Endodermal cell (in vitro differentiated cells): ENCODE measurements at regions not wholly inside any gene's neighbourhood (a gene's known extent, or its start where the extent isn't known, plus 50 kb on each side); places are given as distances from the start of the nearest gene placed in this dataset.

ENCODE experiments used
- DNase-seq: peaks from one replicate; pipeline ENCODE4 v3.0.0-alpha.2; 2017
- H3K27ac ChIP-seq: 2 replicates; pipeline ENCODE4 v1.5.1; 2013; ENCODE audit warnings: mild to moderate bottlenecking, low read depth, low read length, moderate library complexity
- H3K27me3 ChIP-seq: 2 replicates; pipeline ENCODE4 v1.6.1; 2013; ENCODE audit warnings: mild to moderate bottlenecking, low read length, moderate library complexity; ENCODE audit not compliant: insufficient read depth, control insufficient read depth, poor library complexity, severe bottlenecking
- H3K36me3 ChIP-seq: 2 replicates; pipeline ENCODE4 v1.7.0; 2013; ENCODE audit warnings: mild to moderate bottlenecking, low read length, moderate library complexity; ENCODE audit not compliant: control insufficient read depth, insufficient read depth
- H3K4me1 ChIP-seq: one replicate; pipeline ENCODE4 v1.7.0; 2013; ENCODE audit warnings: low read length; ENCODE audit not compliant: control insufficient read depth, insufficient read depth
- H3K4me3 ChIP-seq: 2 replicates; pipeline ENCODE4 v1.5.1; 2013; ENCODE audit warnings: mild to moderate bottlenecking, low read length, moderate library complexity
- H3K9ac ChIP-seq: 2 replicates; pipeline ENCODE4 v1.6.1; 2013; ENCODE audit warnings: mild to moderate bottlenecking, low read length, moderate library complexity; ENCODE audit not compliant: poor library complexity, severe bottlenecking; ENCODE audit errors: extremely low read depth
- H3K9me3 ChIP-seq: 2 replicates; pipeline ENCODE4 v1.6.1; 2013; ENCODE audit warnings: mild to moderate bottlenecking, low read length, moderate library complexity; ENCODE audit not compliant: control insufficient read depth
- H3K27ac Mint-ChIP-seq: 2 replicates; pipeline ENCODE4 v1.8.0; 2020; ENCODE audit warnings: mixed read lengths
- H3K27me3 Mint-ChIP-seq: 2 replicates; pipeline ENCODE4 v1.8.0; 2021; ENCODE audit warnings: mild to moderate bottlenecking, mixed read lengths; ENCODE audit not compliant: insufficient read depth
- H3K36me3 Mint-ChIP-seq: 2 replicates; pipeline ENCODE4 v1.8.0; 2020; ENCODE audit warnings: low read depth, mixed read lengths
- H3K4me1 Mint-ChIP-seq: 2 replicates; pipeline ENCODE4 v1.8.0; 2020; ENCODE audit warnings: mixed read lengths
- H3K4me3 Mint-ChIP-seq: 2 replicates; pipeline ENCODE4 v1.8.0; 2020; ENCODE audit warnings: mild to moderate bottlenecking, moderate library complexity, mixed read lengths
- H3K9me3 Mint-ChIP-seq: 2 replicates; pipeline ENCODE4 v1.8.0; 2020; ENCODE audit warnings: mild to moderate bottlenecking, mixed read lengths
- CTCF ChIP-seq: fragments of 200-600 bp; sonication (generic); conservative IDR thresholded peaks from 2 replicates; pipeline ENCODE4 v1.5.0; 2021; ENCODE audit warnings: antibody characterized with exemption, mild to moderate bottlenecking
- WGBS, 2 experiments: methylation state at CpG; one replicate each; pipeline versions ENCODE4 v1.1.5 to v1.1.7; 2013; ENCODE audit warnings: missing lambda C conversion rate in 2 of 2, mixed read lengths in 1 of 2; ENCODE audit not compliant: insufficient coverage in 1 of 2, insufficient read length in 1 of 2; 5-methylcytosine and 5-hydroxymethylcytosine counted together

DNA sequence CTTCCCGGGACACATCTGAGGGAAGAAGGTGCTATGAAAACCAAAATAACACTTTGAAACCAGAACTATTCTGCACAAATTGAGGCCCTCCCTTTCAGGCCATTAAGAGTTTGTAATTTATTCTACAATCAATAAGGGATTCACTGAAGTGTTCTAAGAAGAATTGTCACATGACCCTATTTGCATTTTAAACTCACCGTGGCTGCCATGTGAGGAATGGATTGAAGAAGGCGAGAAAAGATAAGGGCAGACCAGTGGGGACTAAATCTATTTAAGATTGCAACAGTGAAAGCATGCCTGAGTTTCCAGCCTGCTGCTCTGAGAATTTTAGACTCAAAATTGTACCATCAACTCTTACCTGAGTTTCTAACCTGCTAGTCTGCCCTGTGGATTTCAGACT, 408.8 kb upstream of the SALL1 start:
- Histone ChIP-seq H3K4me1 (peaks cover 14% of the 10 kb centered on the region), H3K9me3 (peaks cover 6% of the 10 kb centered on the region), H3K4me3 (no peak overlapping the region), H3K27ac (no peak overlapping the region), H3K27me3 (no peaks in the 10 kb centered on the region), H3K9ac (no peak overlapping the region), H3K36me3 (no peaks in the 10 kb centered on the region)
- Mint-ChIP-seq H3K9me3 (no peaks in the 10 kb centered on the region), H3K27ac (no peak overlapping the region), H3K4me3 (no peak overlapping the region), H3K36me3 (no peaks in the 10 kb centered on the region), H3K27me3 (peaks cover 4% of the 10 kb centered on the region), H3K4me1 (peaks cover 27% of the 10 kb centered on the region)
- no peak for TF ChIP-seq CTCF
- 77% methylated on average over 3 of the region's 3 CpGs; no CpG with 5 or more reads in 1 of the 2 experiments for WGBS, 2 experiments
- no peak for DNase-seq

- H3K27ac Mint-ChIP-seq, result no peak overlapping the region
- H3K36me3 Mint-ChIP-seq, result no peaks in the 10 kb centered on the region
- DNase-seq, result no peak
- Histone ChIP-seq H3K9me3 (no peaks in the 10 kb centered on the region), H3K27ac (no peak overlapping the region), H3K4me1 (peaks cover 14% of the 10 kb centered on the region), H3K36me3 (no peaks in the 10 kb centered on the region), H3K27me3 (no peaks in the 10 kb centered on the region), H3K4me3 (no peak overlapping the region), H3K9ac (no peak overlapping the region)
- TF ChIP-seq CTCF, result no peak
- H3K4me3 Mint-ChIP-seq, result no peak overlapping the region
- WGBS, 2 experiments, result 82 to 95% methylated on average over 2 to 3 of the region's 3 CpGs
- no peaks in the 10 kb centered on the region for H3K9me3 Mint-ChIP-seq
- peaks cover 4% of the 10 kb centered on the region for H3K27me3 Mint-ChIP-seq
- peaks cover 27% of the 10 kb centered on the region for H3K4me1 Mint-ChIP-seq
These were observed 406.6 kb upstream of the SALL1 start for GRCh38 chr16:51557670-51558069.

GRCh38 chr16:51556694-51557340, 405.7 kb upstream of the SALL1 start:
- WGBS, 2 experiments, result 90 to 93% methylated on average over 9 of the region's 9 CpGs
- no peak overlapping the region for H3K9ac ChIP-seq
- H3K27ac ChIP-seq, result no peak overlapping the region
- no peak overlapping the region for H3K4me3 Mint-ChIP-seq
- H3K36me3 Mint-ChIP-seq, result no peaks in the 10 kb centered on the region
- no peaks in the 10 kb centered on the region for H3K9me3 ChIP-seq
- DNase-seq, result no peak
- H3K4me1 Mint-ChIP-seq, result peaks cover 24% of the 10 kb centered on the region
- no peak overlapping the region for H3K27ac Mint-ChIP-seq
- peaks cover 4% of the 10 kb centered on the region for H3K27me3 Mint-ChIP-seq
- no peaks in the 10 kb centered on the region for H3K27me3 ChIP-seq
- H3K36me3 ChIP-seq, result no peaks in the 10 kb centered on the region
- no peaks in the 10 kb centered on the region for H3K9me3 Mint-ChIP-seq
- H3K4me3 ChIP-seq, result no peak overlapping the region
- peaks cover 14% of the 10 kb centered on the region for H3K4me1 ChIP-seq
- TF ChIP-seq CTCF, result no peak
